Activated B cell treated with CpG ODN at 0.5 μM for 24 hours (primary cell): ENCODE measurements at regions not wholly inside any gene's neighbourhood (a gene's known extent, or its start where the extent isn't known, plus 50 kb on each side); places are given as distances from the start of the nearest gene placed in this dataset.

Experiments
- ATAC-seq: fragments of 200-7000 bp; cut with Tn5 transposase; one replicate; pipeline ENCODE4 v1.10.0; 2021; ENCODE audit warnings: low read depth, mild to moderate bottlenecking, moderate library complexity
- CTCF ChIA-PET: fragments of 350-600 bp; sonication (Branson Sonifier 250); formaldehyde crosslinking; loops from one replicate; lab custom pipeline; 2021; ENCODE audit warnings: antibody characterized with exemption; lab: Charles Lee
- POLR2A ChIA-PET: fragments of 350-600 bp; sonication (Branson Sonifier 250); formaldehyde crosslinking; loops from one replicate; lab custom pipeline; 2021; ENCODE audit warnings: antibody characterized with exemption; lab: Charles Lee
- DNase-seq: peaks from one replicate; pipeline ENCODE4 v3.0.0; 2022
- H3K27ac Mint-ChIP-seq: one replicate; pipeline ENCODE4 v1.8.0; 2020; ENCODE audit warnings: mixed read lengths
- H3K27me3 Mint-ChIP-seq: one replicate; pipeline ENCODE4 v1.8.0; 2021; ENCODE audit warnings: mixed read lengths
- H3K36me3 Mint-ChIP-seq: one replicate; pipeline ENCODE4 v1.8.0; 2021; ENCODE audit warnings: low read depth, mixed read lengths
- H3K4me1 Mint-ChIP-seq: one replicate; pipeline ENCODE4 v1.8.0; 2021; ENCODE audit warnings: mixed read lengths
- H3K4me3 Mint-ChIP-seq: one replicate; pipeline ENCODE4 v1.8.0; 2020; ENCODE audit warnings: mild to moderate bottlenecking, mixed read lengths
- H3K9me3 Mint-ChIP-seq: one replicate; pipeline ENCODE4 v1.8.0; 2020; ENCODE audit warnings: mixed read lengths
- intact Hi-C: fragments of 100-400 bp; cut with micrococcal nuclease; formaldehyde crosslinking; loops from one replicate; pipeline ENCODE4 v1.15.1; 2024
- TF ChIP-seq, protein P1 (sequence below): fragments of 200-600 bp; IDR thresholded peaks from one replicate; pipeline ENCODE4 v1.8.0; 2022; ENCODE audit warnings: antibody characterized with exemption, mild to moderate bottlenecking

DNA sequence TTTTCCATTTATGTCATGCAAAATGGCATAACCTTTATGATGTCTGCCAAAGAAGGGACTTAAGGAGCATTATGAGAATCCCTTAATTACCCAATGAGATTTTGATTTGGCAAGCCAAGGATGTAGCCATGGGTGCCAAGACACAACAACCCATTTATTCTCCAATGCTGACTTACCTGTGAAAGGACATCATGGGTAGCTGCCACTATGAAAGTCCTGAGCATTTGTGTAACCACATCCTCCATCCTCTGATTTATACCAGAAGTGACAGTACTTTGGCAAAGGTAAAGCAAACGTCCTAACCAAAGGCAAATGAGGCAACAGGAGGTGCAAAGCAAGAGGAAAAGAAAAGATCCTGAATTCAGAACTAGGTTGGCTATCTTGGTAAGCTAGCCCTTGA is 87.3 kb upstream of the EMCN start:
- no peaks in the 10 kb centered on the region for H3K9me3 Mint-ChIP-seq
- H3K27ac Mint-ChIP-seq = no peak overlapping the region
- H3K27me3 Mint-ChIP-seq = peaks cover 5% of the 10 kb centered on the region
- H3K36me3 Mint-ChIP-seq = no peaks in the 10 kb centered on the region
- H3K4me3 Mint-ChIP-seq = no peak overlapping the region
- no peak for ATAC-seq
- CTCF ChIA-PET = no interaction called here
- TF ChIP-seq, protein P1, sequence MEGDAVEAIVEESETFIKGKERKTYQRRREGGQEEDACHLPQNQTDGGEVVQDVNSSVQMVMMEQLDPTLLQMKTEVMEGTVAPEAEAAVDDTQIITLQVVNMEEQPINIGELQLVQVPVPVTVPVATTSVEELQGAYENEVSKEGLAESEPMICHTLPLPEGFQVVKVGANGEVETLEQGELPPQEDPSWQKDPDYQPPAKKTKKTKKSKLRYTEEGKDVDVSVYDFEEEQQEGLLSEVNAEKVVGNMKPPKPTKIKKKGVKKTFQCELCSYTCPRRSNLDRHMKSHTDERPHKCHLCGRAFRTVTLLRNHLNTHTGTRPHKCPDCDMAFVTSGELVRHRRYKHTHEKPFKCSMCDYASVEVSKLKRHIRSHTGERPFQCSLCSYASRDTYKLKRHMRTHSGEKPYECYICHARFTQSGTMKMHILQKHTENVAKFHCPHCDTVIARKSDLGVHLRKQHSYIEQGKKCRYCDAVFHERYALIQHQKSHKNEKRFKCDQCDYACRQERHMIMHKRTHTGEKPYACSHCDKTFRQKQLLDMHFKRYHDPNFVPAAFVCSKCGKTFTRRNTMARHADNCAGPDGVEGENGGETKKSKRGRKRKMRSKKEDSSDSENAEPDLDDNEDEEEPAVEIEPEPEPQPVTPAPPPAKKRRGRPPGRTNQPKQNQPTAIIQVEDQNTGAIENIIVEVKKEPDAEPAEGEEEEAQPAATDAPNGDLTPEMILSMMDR = no peak
- intact Hi-C loops = no loop called here
- no peak for DNase-seq
- H3K4me1 Mint-ChIP-seq = peaks cover 1% of the 10 kb centered on the region
- POLR2A ChIA-PET = no interaction called here

DNA sequence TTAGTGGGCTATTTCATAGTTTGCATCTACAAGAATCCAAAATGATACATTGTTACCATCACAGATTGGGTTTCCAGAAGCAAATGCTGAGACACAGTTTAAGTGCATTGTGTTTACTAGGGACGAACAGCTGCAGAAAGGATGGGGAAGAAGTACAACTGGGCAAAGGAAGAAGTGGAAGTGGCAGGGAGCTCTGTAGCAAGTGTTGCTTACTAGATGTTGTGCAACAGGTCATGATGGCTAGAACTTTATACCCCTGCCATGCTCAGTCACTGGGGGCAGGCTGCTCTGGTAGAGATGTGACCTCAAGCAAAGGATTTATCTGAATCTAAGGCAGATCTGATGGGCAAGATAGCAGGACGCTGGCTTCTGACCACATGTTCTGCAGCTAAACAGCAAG is 76.1 kb upstream of the EMCN start:
- Mint-ChIP-seq H3K27ac (no peak overlapping the region), H3K4me1 (no peaks in the 10 kb centered on the region), H3K4me3 (no peak overlapping the region), H3K9me3 (no peaks in the 10 kb centered on the region), H3K27me3 (peaks cover 11% of the 10 kb centered on the region), H3K36me3 (no peaks in the 10 kb centered on the region)
- TF ChIP-seq, protein P1 = no peak
- POLR2A ChIA-PET = no interaction called here
- DNase-seq (no peak), ATAC-seq (no peak)
- intact Hi-C loops = no loop called here
- CTCF ChIA-PET = no interaction called here

DNA sequence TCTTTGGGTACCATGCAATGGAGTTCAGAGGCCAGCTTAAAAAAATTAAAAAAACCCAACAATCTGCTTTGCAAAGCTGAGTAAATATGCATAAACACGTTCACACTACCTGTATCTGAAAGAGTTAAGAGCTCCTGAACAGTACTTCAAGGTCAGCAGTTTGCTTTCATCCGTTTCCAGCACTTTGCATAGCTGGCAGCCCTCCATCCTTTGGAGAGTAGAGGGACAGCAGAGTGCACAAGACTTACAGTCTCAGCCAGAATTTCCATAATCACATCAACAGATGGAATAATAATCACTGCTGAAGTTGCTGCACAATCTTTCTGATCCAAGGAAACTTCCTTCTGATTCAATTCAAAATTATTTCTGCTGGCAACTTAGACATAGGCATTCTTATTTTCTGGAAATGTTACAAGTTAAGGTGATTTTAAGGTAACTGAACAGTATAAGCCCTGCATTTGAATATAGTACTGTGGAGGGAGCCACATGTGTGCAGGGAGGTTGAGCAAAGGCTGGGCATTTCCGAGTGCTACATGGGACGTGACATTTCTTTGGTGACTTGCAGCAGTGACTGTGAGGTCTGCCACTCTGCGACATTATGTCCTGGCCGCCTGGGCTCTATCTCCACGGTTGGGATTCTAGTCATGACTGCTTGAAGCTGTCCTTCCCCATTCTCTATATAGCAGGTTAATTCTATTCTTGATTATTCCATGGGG is 73.5 kb upstream of the EMCN start:
- Mint-ChIP-seq H3K27me3 (peaks cover 8% of the 10 kb centered on the region), H3K4me3 (no peak overlapping the region), H3K27ac (no peak overlapping the region), H3K4me1 (no peaks in the 10 kb centered on the region), H3K36me3 (no peaks in the 10 kb centered on the region), H3K9me3 (no peaks in the 10 kb centered on the region)
- ATAC-seq (no peak), DNase-seq (no peak)
- intact Hi-C loops = no loop called here
- POLR2A ChIA-PET = no interaction called here
- TF ChIP-seq, protein P1 = no peak
- CTCF ChIA-PET = no interaction called here

DNA sequence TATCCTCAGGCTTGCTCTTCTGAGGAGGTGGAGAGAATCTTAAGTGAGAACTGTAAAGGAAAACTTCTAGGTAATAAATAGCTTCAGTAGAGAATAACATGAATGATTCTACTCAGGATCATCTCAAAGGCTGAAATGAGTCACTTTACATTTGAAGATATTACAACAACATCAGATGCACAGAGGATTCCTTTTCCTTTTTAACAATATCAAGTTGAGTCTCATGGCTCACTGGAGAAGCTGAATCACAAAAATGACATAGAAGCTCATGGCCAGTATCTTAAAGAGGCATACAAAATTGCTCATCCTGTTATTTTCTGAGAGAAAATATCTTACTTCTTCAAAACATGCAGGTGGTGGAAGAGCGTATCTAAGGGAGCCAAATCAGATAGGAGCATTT is 72.5 kb upstream of the EMCN start:
- H3K4me1 Mint-ChIP-seq = no peaks in the 10 kb centered on the region
- H3K9me3 Mint-ChIP-seq = no peaks in the 10 kb centered on the region
- DNase-seq = no peak
- CTCF ChIA-PET = no interaction called here
- no peaks in the 10 kb centered on the region for H3K36me3 Mint-ChIP-seq
- no peak for ATAC-seq
- intact Hi-C loops = no loop called here
- POLR2A ChIA-PET = no interaction called here
- peaks cover 8% of the 10 kb centered on the region for H3K27me3 Mint-ChIP-seq
- no peak overlapping the region for H3K4me3 Mint-ChIP-seq
- TF ChIP-seq, protein P1 = no peak
- H3K27ac Mint-ChIP-seq = no peak overlapping the region

DNA sequence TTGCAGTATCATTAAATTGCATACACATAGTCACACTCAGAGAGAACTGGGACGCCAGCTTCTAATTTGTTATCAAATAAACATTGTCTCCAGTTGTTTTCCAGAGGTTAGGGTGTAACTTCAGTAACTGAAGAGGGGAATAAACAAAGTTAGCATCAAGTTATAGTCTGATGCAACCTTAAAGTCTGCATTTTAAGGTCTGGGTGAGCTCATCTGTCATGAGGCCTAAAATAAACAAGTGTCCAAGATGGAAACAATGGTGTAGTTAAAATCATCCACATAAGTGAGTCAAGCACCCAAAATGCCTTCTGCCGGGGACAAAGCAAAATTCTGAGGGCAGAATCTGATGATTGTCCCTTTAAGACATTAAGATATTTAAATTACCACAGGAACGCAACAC is 70.3 kb upstream of the EMCN start:
- CTCF ChIA-PET = no interaction called here
- ATAC-seq (no peak), DNase-seq (no peak)
- H3K4me1 Mint-ChIP-seq = no peaks in the 10 kb centered on the region
- TF ChIP-seq, protein P1 = no peak
- no peak overlapping the region for H3K4me3 Mint-ChIP-seq
- H3K27ac Mint-ChIP-seq = no peak overlapping the region
- intact Hi-C loops = no loop called here
- H3K27me3 Mint-ChIP-seq = peaks cover 15% of the 10 kb centered on the region
- H3K36me3 Mint-ChIP-seq = no peaks in the 10 kb centered on the region
- POLR2A ChIA-PET = no interaction called here
- H3K9me3 Mint-ChIP-seq = no peaks in the 10 kb centered on the region
